CD14-positive monocyte (primary cell): ENCODE measurements at regions not wholly inside any gene's neighbourhood (a gene's known extent, or its start where the extent isn't known, plus 50 kb on each side); places are given as distances from the start of the nearest gene placed in this dataset.

Source experiments
- DNase-seq, 3 donors: peaks; one replicate each; pipeline ENCODE4 v3.0.0-alpha.2; 2011 to 2022
- H2AFZ ChIP-seq: 2 replicates; pipeline ENCODE4 v1.6.0; 2012; ENCODE audit warnings: mild to moderate bottlenecking, low read depth, low read length, inconsistent platforms; ENCODE audit not compliant: insufficient read depth, poor library complexity, severe bottlenecking
- H3K27ac ChIP-seq, 2 donors: 1 replicate in 1 of 2; 2 replicates in 1 of 2; pipeline ENCODE4 v1.5.1; 2012 to 2013; ENCODE audit warnings: low read length in 2 of 2, control low read depth in 1 of 2, inconsistent platforms in 1 of 2, low read depth in 1 of 2, mild to moderate bottlenecking in 1 of 2
- H3K27me3 ChIP-seq, 2 donors: one replicate each; pipeline versions ENCODE4 v1.6.0 to v1.6.1; 2011 to 2013; ENCODE audit warnings: low read length in 2 of 2; ENCODE audit not compliant: control insufficient read depth in 2 of 2, insufficient read depth in 2 of 2
- H3K36me3 ChIP-seq, 2 donors: replicated peaks in 1 of 2; 1 replicate in 1 of 2; 2 replicates in 1 of 2; pipeline versions ENCODE4 v1.5.1 to v1.6.1; 2012 to 2013; ENCODE audit warnings: low read length in 2 of 2, control low read depth in 1 of 2, inconsistent platforms in 1 of 2, mild to moderate bottlenecking in 1 of 2; ENCODE audit not compliant: insufficient read depth in 2 of 2, control insufficient read depth in 1 of 2
- H3K4me1 ChIP-seq, 2 donors: 1 replicate in 1 of 2; 2 replicates in 1 of 2; pipeline versions ENCODE4 v1.5.1 to v1.6.1; 2012 to 2013; ENCODE audit warnings: low read length in 2 of 2, control low read depth in 1 of 2, inconsistent platforms in 1 of 2, mild to moderate bottlenecking in 1 of 2, moderate library complexity in 1 of 2; ENCODE audit not compliant: insufficient read depth in 2 of 2, control insufficient read depth in 1 of 2
- H3K4me2 ChIP-seq: replicated peaks from 2 replicates; pipeline ENCODE3; 2012; ENCODE audit warnings: low read length, moderate library complexity, mild to moderate bottlenecking; ENCODE audit not compliant: poor library complexity, severe bottlenecking; ENCODE audit errors: extremely low read depth
- H3K4me3 ChIP-seq, 3 experiments: fragments of 200-600 bp in 1 of 3; sonication (generic) in 1 of 3; replicated peaks in 1 of 3; 1 replicate in 2 of 3; 2 replicates in 1 of 3; pipeline ENCODE4 v1.5.1; 2011 to 2013; ENCODE audit warnings: low read length in 3 of 3, mild to moderate bottlenecking in 3 of 3, control low read depth in 2 of 3, low read depth in 2 of 3, inconsistent platforms in 1 of 3, moderate library complexity in 1 of 3
- H3K79me2 ChIP-seq: 2 replicates; pipeline ENCODE4 v1.6.0; 2012; ENCODE audit warnings: mild to moderate bottlenecking, control low read depth, inconsistent platforms, low read length, moderate library complexity; ENCODE audit not compliant: insufficient read depth
- H3K9ac ChIP-seq: 2 replicates; pipeline ENCODE4 v1.6.0; 2017; ENCODE audit warnings: low read length, mild to moderate bottlenecking; ENCODE audit not compliant: insufficient read depth, poor library complexity, severe bottlenecking
- H3K9me3 ChIP-seq, 2 donors: replicated peaks in 1 of 2; 1 replicate in 1 of 2; 2 replicates in 1 of 2; pipeline versions ENCODE4 v1.5.1 to v1.6.1; 2012 to 2013; ENCODE audit warnings: low read length in 2 of 2, control low read depth in 1 of 2; ENCODE audit not compliant: control insufficient read depth in 1 of 2, insufficient read depth in 1 of 2
- H4K20me1 ChIP-seq: 2 replicates; pipeline ENCODE4 v1.6.0; 2012; ENCODE audit warnings: mild to moderate bottlenecking, low read length, control low read depth, moderate library complexity; ENCODE audit not compliant: insufficient read depth
- H3K27ac Mint-ChIP-seq, 7 donors: one replicate each; pipeline ENCODE4 v1.8.0; 2020; ENCODE audit warnings: mild to moderate bottlenecking in 7 of 7, mixed read lengths in 7 of 7, moderate library complexity in 6 of 7, inconsistent platforms in 2 of 7
- H3K27me3 Mint-ChIP-seq, 3 donors: one replicate each; pipeline ENCODE4 v1.8.0; 2021 to 2022; ENCODE audit warnings: low read depth in 3 of 3, mild to moderate bottlenecking in 3 of 3, mixed read lengths in 3 of 3, moderate library complexity in 3 of 3, inconsistent platforms in 1 of 3
- H3K36me3 Mint-ChIP-seq, 2 donors: one replicate each; pipeline ENCODE4 v1.8.0; 2020; ENCODE audit warnings: mixed read lengths in 2 of 2, inconsistent platforms in 1 of 2, mild to moderate bottlenecking in 1 of 2
- H3K4me1 Mint-ChIP-seq: one replicate; pipeline ENCODE4 v1.8.0; 2020; ENCODE audit warnings: mild to moderate bottlenecking, mixed read lengths
- H3K4me3 Mint-ChIP-seq, 2 donors: one replicate each; pipeline ENCODE4 v1.8.0; 2020; ENCODE audit warnings: mild to moderate bottlenecking in 2 of 2, mixed read lengths in 2 of 2, moderate library complexity in 1 of 2
- H3K9me3 Mint-ChIP-seq, 7 donors: one replicate each; pipeline ENCODE4 v1.8.0; 2020 to 2022; ENCODE audit warnings: mixed read lengths in 7 of 7, mild to moderate bottlenecking in 6 of 7, moderate library complexity in 6 of 7, inconsistent platforms in 2 of 7
- WGBS: methylation state at CpG from one replicate; pipeline ENCODE4 v1.1.5; 2013; ENCODE audit warnings: missing lambda C conversion rate; ENCODE audit not compliant: insufficient coverage; 5-methylcytosine and 5-hydroxymethylcytosine counted together
- intact Hi-C, 2 donors: fragments of 100-400 bp; cut with micrococcal nuclease; formaldehyde crosslinking; loops; one replicate each; pipeline versions ENCODE4 v1.15.0 to v1.15.1; 2023
- TF ChIP-seq, protein P1 (sequence below): fragments of 200-600 bp; IDR thresholded peaks from one replicate; pipeline ENCODE4 v1.8.0; 2022; ENCODE audit warnings: antibody characterized with exemption, mild to moderate bottlenecking

DNA sequence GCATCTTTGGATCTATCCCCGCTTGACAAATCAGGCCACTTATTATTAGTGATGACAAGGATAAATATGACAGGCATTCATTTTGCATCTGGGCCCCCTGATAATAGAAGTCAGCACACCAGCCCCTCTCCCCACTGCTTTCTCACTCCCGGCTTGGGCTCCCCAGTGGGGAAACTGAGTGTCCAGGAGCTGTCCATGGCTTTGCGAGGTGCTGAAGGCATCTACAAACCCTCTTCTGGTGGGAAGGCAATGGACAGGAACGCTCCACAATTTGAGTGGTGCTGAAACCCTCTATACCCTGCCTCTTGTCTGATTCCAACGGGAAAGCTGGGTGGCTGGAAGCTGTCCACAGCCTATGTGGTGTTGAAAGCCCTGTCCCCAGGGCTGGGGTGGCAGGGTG lies 61.7 kb upstream of the PCBD1 start:
- H3K36me3 Mint-ChIP-seq: no peaks in the 10 kb centered on the region
- TF ChIP-seq, protein P1, sequence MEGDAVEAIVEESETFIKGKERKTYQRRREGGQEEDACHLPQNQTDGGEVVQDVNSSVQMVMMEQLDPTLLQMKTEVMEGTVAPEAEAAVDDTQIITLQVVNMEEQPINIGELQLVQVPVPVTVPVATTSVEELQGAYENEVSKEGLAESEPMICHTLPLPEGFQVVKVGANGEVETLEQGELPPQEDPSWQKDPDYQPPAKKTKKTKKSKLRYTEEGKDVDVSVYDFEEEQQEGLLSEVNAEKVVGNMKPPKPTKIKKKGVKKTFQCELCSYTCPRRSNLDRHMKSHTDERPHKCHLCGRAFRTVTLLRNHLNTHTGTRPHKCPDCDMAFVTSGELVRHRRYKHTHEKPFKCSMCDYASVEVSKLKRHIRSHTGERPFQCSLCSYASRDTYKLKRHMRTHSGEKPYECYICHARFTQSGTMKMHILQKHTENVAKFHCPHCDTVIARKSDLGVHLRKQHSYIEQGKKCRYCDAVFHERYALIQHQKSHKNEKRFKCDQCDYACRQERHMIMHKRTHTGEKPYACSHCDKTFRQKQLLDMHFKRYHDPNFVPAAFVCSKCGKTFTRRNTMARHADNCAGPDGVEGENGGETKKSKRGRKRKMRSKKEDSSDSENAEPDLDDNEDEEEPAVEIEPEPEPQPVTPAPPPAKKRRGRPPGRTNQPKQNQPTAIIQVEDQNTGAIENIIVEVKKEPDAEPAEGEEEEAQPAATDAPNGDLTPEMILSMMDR: no peak

DNA sequence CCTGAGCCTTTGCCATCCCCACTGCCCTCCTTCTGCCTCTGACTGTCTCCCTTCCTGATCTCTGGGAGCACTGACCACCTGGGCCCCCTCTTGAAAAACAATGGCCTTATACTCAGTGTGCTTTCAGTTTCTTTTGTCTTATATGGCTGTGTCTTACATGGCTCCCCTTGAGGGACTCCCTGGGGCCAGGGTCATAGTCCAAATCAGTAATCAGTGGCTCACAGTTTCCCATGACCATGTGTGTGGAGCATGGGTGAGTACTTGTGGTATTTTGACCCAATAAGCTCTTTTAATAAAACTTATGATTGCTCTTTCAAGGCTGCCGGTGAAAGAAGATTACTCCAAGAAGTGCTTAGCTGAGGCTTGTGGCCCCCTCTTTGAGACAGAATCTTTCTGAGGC lies 62.4 kb upstream of the PCBD1 start:
- Mint-ChIP-seq H3K27ac (no peak overlapping the region), H3K4me3 (no peak overlapping the region), H3K27me3 (peaks cover 3 to 6% (median 5%) of the 10 kb centered on the region in 3 donors), H3K9me3 (no peaks in the 10 kb centered on the region), H3K4me1 (no peaks in the 10 kb centered on the region), H3K36me3 (no peaks in the 10 kb centered on the region)
- DNase-seq: no peak
- Histone ChIP-seq H3K4me1 (no peaks in the 10 kb centered on the region), H3K4me3 (no peak overlapping the region), H3K4me2 (no peak overlapping the region), H3K9me3 (no peaks in the 10 kb centered on the region), H2AFZ (no peak overlapping the region), H3K36me3 (no peaks in the 10 kb centered on the region), H3K9ac (no peak overlapping the region), H3K27ac (no peak overlapping the region), H4K20me1 (no peaks in the 10 kb centered on the region), H3K79me2 (no peaks in the 10 kb centered on the region), H3K27me3 (no peaks in the 10 kb centered on the region)
- TF ChIP-seq, protein P1: no peak
- intact Hi-C loops: no loop called here
- 82% methylated on average over 1 of the region's 1 CpG for WGBS

More for the DNA sequence above, 61.7 kb upstream of the PCBD1 start:
- intact Hi-C loops: no loop called here
- H3K4me3 Mint-ChIP-seq: no peak overlapping the region
- no peak overlapping the region for H3K27ac Mint-ChIP-seq
- H4K20me1 ChIP-seq: no peaks in the 10 kb centered on the region
- no peak overlapping the region for H3K27ac ChIP-seq
- no peaks in the 10 kb centered on the region for H3K4me1 Mint-ChIP-seq
- H3K9me3 ChIP-seq: no peaks in the 10 kb centered on the region
- peaks cover 3 to 5% (median 5%) of the 10 kb centered on the region in 3 donors for H3K27me3 Mint-ChIP-seq
- no peaks in the 10 kb centered on the region for H3K4me1 ChIP-seq
- H3K4me2 ChIP-seq: no peak overlapping the region
- H3K9ac ChIP-seq: no peak overlapping the region
- no peaks in the 10 kb centered on the region for H3K36me3 ChIP-seq
- whole genome bisulfite sequencing: 100% methylated on average over 1 of the region's 5 CpGs
- H3K9me3 Mint-ChIP-seq: no peaks in the 10 kb centered on the region
- H3K4me3 ChIP-seq: no peak overlapping the region
- no peak overlapping the region for H2AFZ ChIP-seq
- H3K27me3 ChIP-seq: no peaks in the 10 kb centered on the region
- no peaks in the 10 kb centered on the region for H3K79me2 ChIP-seq
- no peak for DNase-seq
